WTC11 (cell line): ENCODE measurements at regions not wholly inside any gene's neighbourhood (a gene's known extent, or its start where the extent isn't known, plus 50 kb on each side); places are given as distances from the start of the nearest gene placed in this dataset.

Experiments
- ATAC-seq: fragments of 200-7000 bp; cut with Tn5 transposase; 2 replicates; pipeline ENCODE4 v1.10.0; 2021; ENCODE audit warnings: mild to moderate bottlenecking, moderate library complexity
- CTCF ChIA-PET: fragments of 300-600 bp; sonication (Branson Sonifier 250); formaldehyde crosslinking; loops from one replicate; lab custom pipeline; 2021; ENCODE audit warnings: antibody characterized with exemption; lab: Charles Lee
- POLR2A ChIA-PET: fragments of 350-600 bp; sonication (Branson Sonifier 250); formaldehyde crosslinking; loops from one replicate; lab custom pipeline; 2021; ENCODE audit warnings: antibody characterized with exemption; lab: Charles Lee
- DNase-seq: peaks from one replicate; pipeline ENCODE4 v3.0.0; 2021; ENCODE audit warnings: low spot score
- H3K27ac Mint-ChIP-seq: 2 replicates; pipeline ENCODE4 v1.8.0; 2021; ENCODE audit warnings: mixed read lengths
- H3K27me3 Mint-ChIP-seq: 2 replicates; pipeline ENCODE4 v1.8.0; 2021; ENCODE audit warnings: low read depth, mild to moderate bottlenecking, moderate library complexity, mixed read lengths
- H3K36me3 Mint-ChIP-seq: 2 replicates; pipeline ENCODE4 v1.8.0; 2021; ENCODE audit warnings: mixed read lengths
- H3K4me1 Mint-ChIP-seq: 2 replicates; pipeline ENCODE4 v1.8.0; 2022; ENCODE audit warnings: mixed read lengths
- H3K4me3 Mint-ChIP-seq: 2 replicates; pipeline ENCODE4 v1.8.0; 2021; ENCODE audit warnings: mild to moderate bottlenecking, moderate library complexity, mixed read lengths
- H3K9me3 Mint-ChIP-seq: 2 replicates; pipeline ENCODE4 v1.8.0; 2021; ENCODE audit warnings: mixed read lengths
- CBFB ChIP-seq: sonication (generic); formaldehyde crosslinking; IDR thresholded peaks from 2 replicates; pipeline ENCODE4 v1.8.1; 2022; ENCODE audit warnings: mild to moderate bottlenecking, low read depth, missing genetic modification reagents
- CTCF ChIP-seq: fragments of 200-600 bp; IDR thresholded peaks from 2 replicates; pipeline ENCODE4 v1.8.0; 2022; ENCODE audit warnings: antibody characterized with exemption
- ELF4 ChIP-seq: sonication (generic); formaldehyde crosslinking; IDR thresholded peaks from 2 replicates; pipeline ENCODE4 v1.8.1; 2022; ENCODE audit warnings: low read depth, mild to moderate bottlenecking, moderate library complexity, missing genetic modification reagents
- ERG ChIP-seq: fragments of 250-450 bp; sonication (Bioruptor Pico); IDR thresholded peaks from 2 replicates; pipeline ENCODE4 v1.8.0; 2021; ENCODE audit warnings: mild to moderate bottlenecking
- FOXP1 ChIP-seq: sonication (generic); formaldehyde crosslinking; IDR thresholded peaks from 2 replicates; pipeline ENCODE4 v1.8.0; 2022; ENCODE audit warnings: missing genetic modification reagents, mild to moderate bottlenecking, moderate library complexity, borderline replicate concordance
- HMGA2 ChIP-seq: fragments of 250-450 bp; sonication (Bioruptor Pico); IDR thresholded peaks from 2 replicates; pipeline ENCODE4 v1.4.0; 2021; ENCODE audit warnings: mild to moderate bottlenecking, moderate library complexity
- MXD4 ChIP-seq: fragments of 250-450 bp; sonication (Bioruptor Pico); IDR thresholded peaks from 2 replicates; pipeline ENCODE4 v1.8.0; 2021; ENCODE audit warnings: mild to moderate bottlenecking, moderate library complexity, borderline replicate concordance
- NFYB ChIP-seq: sonication (generic); formaldehyde crosslinking; conservative IDR thresholded peaks from 2 replicates; pipeline ENCODE4 v1.8.0; 2022; ENCODE audit warnings: low read depth, missing genetic modification reagents
- SMAD3 ChIP-seq: sonication (generic); formaldehyde crosslinking; IDR thresholded peaks from 2 replicates; pipeline ENCODE4 v1.8.0; 2022; ENCODE audit warnings: missing genetic modification reagents, mild to moderate bottlenecking, borderline replicate concordance
- STAT6 ChIP-seq: sonication (generic); formaldehyde crosslinking; conservative IDR thresholded peaks from 2 replicates; pipeline ENCODE4 v1.8.1; 2023; ENCODE audit warnings: mild to moderate bottlenecking, low read depth, missing genetic modification reagents, moderate library complexity
- ZNF423 ChIP-seq: fragments of 250-450 bp; sonication (Bioruptor Pico); IDR thresholded peaks from 2 replicates; pipeline ENCODE4 v2.1.2; 2022; ENCODE audit warnings: mild to moderate bottlenecking, moderate library complexity
- TF ChIP-seq, protein P1 (sequence below): fragments of 250-450 bp; sonication (Bioruptor Pico); IDR thresholded peaks from 2 replicates; pipeline ENCODE4 v2.1.2; 2022; ENCODE audit warnings: mild to moderate bottlenecking, moderate library complexity
- TF ChIP-seq, protein P2 (sequence below): fragments of 250-450 bp; sonication (Bioruptor Pico); IDR thresholded peaks from 2 replicates; pipeline ENCODE4 v1.9.0; 2021; ENCODE audit warnings: mild to moderate bottlenecking
- TF ChIP-seq, protein P3 (sequence below): sonication (generic); formaldehyde crosslinking; IDR thresholded peaks from 2 replicates; pipeline ENCODE4 v1.8.0; 2022; ENCODE audit warnings: mild to moderate bottlenecking, missing genetic modification reagents
- TF ChIP-seq, protein P4 (sequence below): sonication (generic); formaldehyde crosslinking; IDR thresholded peaks from 2 replicates; pipeline ENCODE4 v1.8.0; 2022; ENCODE audit warnings: mild to moderate bottlenecking, missing genetic modification reagents

DNA sequence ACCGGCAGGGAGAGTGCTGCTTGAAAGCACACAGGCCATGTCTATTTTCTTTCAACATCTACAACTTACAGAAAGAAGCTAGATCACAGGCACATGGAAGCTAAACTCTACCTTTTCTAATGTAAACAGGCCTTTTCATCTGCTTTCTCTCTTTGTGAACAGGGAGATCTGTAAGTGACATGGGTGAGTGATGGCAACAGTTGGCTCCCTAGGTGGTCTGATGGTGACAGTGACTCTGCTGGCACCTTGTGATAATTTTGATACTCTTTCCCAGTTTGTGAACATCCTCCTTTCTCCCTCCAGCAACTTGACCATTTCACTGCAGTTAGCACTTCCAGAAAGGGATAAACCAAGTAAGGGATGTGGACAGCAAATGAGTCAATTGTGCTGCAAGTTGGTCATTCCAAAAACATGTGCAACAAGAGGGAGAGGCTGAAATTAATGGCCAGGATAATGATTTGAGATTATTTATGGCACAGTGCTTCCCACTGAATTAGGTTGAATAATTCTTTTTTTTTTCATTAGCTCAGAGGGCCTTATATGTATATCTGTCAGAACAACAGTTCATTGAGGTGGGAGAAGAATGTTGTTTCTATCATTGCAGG lies 89.5 kb downstream of the XCL2 start:
- Mint-ChIP-seq H3K36me3 (peaks cover 25% of the 10 kb centered on the region), H3K4me3 (no peak overlapping the region), H3K4me1 (no peaks in the 10 kb centered on the region), H3K27ac (no peak overlapping the region), H3K27me3 (no peaks in the 10 kb centered on the region; the same call in 1 of the 2 replicates), H3K9me3 (peaks cover 48% of the 10 kb centered on the region)
- no peak for ATAC-seq
- ChIA-PET CTCF (no interaction called here), POLR2A (no interaction called here)
- TF ChIP-seq CTCF = no peak
- no peak for TF ChIP-seq ELF4 (CRISPR knock-in tag)
- no peak for TF ChIP-seq NFYB (CRISPR knock-in tag)
- TF ChIP-seq CBFB = no peak
- TF ChIP-seq STAT6 = no peak
- no peak for TF ChIP-seq HMGA2
- no peak for TF ChIP-seq MXD4 (CRISPR knock-in tag)
- TF ChIP-seq, protein P1, sequence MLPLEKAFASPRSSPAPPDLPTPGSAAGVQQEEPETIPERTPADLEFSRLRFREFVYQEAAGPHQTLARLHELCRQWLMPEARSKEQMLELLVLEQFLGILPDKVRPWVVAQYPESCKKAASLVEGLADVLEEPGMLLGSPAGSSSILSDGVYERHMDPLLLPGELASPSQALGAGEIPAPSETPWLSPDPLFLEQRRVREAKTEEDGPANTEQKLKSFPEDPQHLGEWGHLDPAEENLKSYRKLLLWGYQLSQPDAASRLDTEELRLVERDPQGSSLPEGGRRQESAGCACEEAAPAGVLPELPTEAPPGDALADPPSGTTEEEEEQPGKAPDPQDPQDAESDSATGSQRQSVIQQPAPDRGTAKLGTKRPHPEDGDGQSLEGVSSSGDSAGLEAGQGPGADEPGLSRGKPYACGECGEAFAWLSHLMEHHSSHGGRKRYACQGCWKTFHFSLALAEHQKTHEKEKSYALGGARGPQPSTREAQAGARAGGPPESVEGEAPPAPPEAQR (CRISPR knock-in tag) = no peak
- no peak for DNase-seq

GRCh38 chr1:168453056-168453455 lies 90.7 kb downstream of the XCL2 start:
- DNase-seq = no peak
- CTCF ChIA-PET = no interaction called here
- H3K4me1 Mint-ChIP-seq = no peaks in the 10 kb centered on the region
- TF ChIP-seq, protein P2, sequence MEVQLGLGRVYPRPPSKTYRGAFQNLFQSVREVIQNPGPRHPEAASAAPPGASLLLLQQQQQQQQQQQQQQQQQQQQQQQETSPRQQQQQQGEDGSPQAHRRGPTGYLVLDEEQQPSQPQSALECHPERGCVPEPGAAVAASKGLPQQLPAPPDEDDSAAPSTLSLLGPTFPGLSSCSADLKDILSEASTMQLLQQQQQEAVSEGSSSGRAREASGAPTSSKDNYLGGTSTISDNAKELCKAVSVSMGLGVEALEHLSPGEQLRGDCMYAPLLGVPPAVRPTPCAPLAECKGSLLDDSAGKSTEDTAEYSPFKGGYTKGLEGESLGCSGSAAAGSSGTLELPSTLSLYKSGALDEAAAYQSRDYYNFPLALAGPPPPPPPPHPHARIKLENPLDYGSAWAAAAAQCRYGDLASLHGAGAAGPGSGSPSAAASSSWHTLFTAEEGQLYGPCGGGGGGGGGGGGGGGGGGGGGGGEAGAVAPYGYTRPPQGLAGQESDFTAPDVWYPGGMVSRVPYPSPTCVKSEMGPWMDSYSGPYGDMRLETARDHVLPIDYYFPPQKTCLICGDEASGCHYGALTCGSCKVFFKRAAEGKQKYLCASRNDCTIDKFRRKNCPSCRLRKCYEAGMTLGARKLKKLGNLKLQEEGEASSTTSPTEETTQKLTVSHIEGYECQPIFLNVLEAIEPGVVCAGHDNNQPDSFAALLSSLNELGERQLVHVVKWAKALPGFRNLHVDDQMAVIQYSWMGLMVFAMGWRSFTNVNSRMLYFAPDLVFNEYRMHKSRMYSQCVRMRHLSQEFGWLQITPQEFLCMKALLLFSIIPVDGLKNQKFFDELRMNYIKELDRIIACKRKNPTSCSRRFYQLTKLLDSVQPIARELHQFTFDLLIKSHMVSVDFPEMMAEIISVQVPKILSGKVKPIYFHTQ = no peak
- TF ChIP-seq FOXP1 (CRISPR knock-in tag) (no peak), SMAD3 (CRISPR knock-in tag) (no peak), ERG (no peak), ZNF423 (CRISPR knock-in tag) (no peak), HMGA2 (no peak)
- TF ChIP-seq, protein P3, sequence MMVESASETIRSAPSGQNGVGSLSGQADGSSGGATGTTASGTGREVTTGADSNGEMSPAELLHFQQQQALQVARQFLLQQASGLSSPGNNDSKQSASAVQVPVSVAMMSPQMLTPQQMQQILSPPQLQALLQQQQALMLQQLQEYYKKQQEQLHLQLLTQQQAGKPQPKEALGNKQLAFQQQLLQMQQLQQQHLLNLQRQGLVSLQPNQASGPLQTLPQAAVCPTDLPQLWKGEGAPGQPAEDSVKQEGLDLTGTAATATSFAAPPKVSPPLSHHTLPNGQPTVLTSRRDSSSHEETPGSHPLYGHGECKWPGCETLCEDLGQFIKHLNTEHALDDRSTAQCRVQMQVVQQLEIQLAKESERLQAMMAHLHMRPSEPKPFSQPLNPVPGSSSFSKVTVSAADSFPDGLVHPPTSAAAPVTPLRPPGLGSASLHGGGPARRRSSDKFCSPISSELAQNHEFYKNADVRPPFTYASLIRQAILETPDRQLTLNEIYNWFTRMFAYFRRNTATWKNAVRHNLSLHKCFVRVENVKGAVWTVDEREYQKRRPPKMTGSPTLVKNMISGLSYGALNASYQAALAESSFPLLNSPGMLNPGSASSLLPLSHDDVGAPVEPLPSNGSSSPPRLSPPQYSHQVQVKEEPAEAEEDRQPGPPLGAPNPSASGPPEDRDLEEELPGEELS (CRISPR knock-in tag) = no peak
- TF ChIP-seq, protein P4, sequence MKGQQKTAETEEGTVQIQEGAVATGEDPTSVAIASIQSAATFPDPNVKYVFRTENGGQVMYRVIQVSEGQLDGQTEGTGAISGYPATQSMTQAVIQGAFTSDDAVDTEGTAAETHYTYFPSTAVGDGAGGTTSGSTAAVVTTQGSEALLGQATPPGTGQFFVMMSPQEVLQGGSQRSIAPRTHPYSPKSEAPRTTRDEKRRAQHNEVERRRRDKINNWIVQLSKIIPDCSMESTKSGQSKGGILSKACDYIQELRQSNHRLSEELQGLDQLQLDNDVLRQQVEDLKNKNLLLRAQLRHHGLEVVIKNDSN (CRISPR knock-in tag) = no peak
- TF ChIP-seq, protein P1 (CRISPR knock-in tag) = no peak

More at GRCh38 chr1:168453056-168453455, 90.7 kb downstream of the XCL2 start:
- H3K4me3 Mint-ChIP-seq = no peak overlapping the region
- no peak overlapping the region for H3K27ac Mint-ChIP-seq
- no peak for ATAC-seq
- no peaks in the 10 kb centered on the region for H3K27me3 Mint-ChIP-seq
- peaks cover 25% of the 10 kb centered on the region for H3K36me3 Mint-ChIP-seq
- H3K9me3 Mint-ChIP-seq = peaks cover 36% of the 10 kb centered on the region
- POLR2A ChIA-PET = no interaction called here
